ENCODE measurements at regions not wholly inside any gene's neighbourhood (a gene's known extent, or its start where the extent isn't known, plus 50 kb on each side); places are given as distances from the start of the nearest gene placed in this dataset.

- no peak for DNase-seq
These were observed 54.9 kb upstream of the RFC3 start for GRCh38 chr13:33763021-33763420.

GRCh38 chr13:33764716-33765115 is 53.2 kb upstream of the RFC3 start:
- DNase-seq, result no peak

GRCh38 chr13:33766329-33767123 is 51.4 kb upstream of the RFC3 start:
- DNase-seq, result no peak

GRCh38 chr13:33767140-33767539 is 50.8 kb upstream of the RFC3 start:
- no peak for DNase-seq

Data from NK-92 treated with Interleukin-12 subunit alpha and Interleukin-12 subunit beta, amount 100 ng/mL, for 24 hours (cell line).